Fibroblast of lung (primary cell): ENCODE measurements at regions not wholly inside any gene's neighbourhood (a gene's known extent, or its start where the extent isn't known, plus 50 kb on each side); places are given as distances from the start of the nearest gene placed in this dataset.

Experiments
- DNase-seq, 2 donors: peaks; one replicate each; pipeline versions ENCODE4 v3.0.0 to v3.0.0-alpha.2; 2010; ENCODE audit warnings: low read depth in 2 of 2
- H2AFZ ChIP-seq: 2 replicates; pipeline ENCODE4 v1.5.1; 2012; ENCODE audit warnings: low read length, control low read depth, inconsistent platforms
- H3K27ac ChIP-seq: 2 replicates; pipeline ENCODE4 v1.5.1; 2011; ENCODE audit warnings: low read length, control low read depth; ENCODE audit not compliant: insufficient read depth
- H3K27me3 ChIP-seq: 2 replicates; pipeline ENCODE4 v1.5.1; 2011; ENCODE audit warnings: mild to moderate bottlenecking, low read length; ENCODE audit not compliant: control insufficient read depth, insufficient read depth
- H3K36me3 ChIP-seq: 2 replicates; pipeline ENCODE4 v1.5.1; 2011; ENCODE audit warnings: low read length; ENCODE audit not compliant: control insufficient read depth, insufficient read depth
- H3K4me1 ChIP-seq: 2 replicates; pipeline ENCODE4 v1.5.1; 2011; ENCODE audit warnings: low read length; ENCODE audit not compliant: control insufficient read depth, insufficient read depth; ENCODE audit errors: extremely low read depth
- H3K4me2 ChIP-seq: 2 replicates; pipeline ENCODE4 v1.5.1; 2011; ENCODE audit warnings: low read length, control low read depth; ENCODE audit not compliant: insufficient read depth; ENCODE audit errors: extremely low read depth
- H3K4me3 ChIP-seq, 4 experiments: fragments of 200-600 bp in 1 of 4; sonication (generic) in 1 of 4; replicated peaks in 1 of 4; 2 replicates each; pipeline ENCODE4 v1.5.1; 2011 to 2016; ENCODE audit warnings: low read length in 4 of 4, low read depth in 3 of 4, mild to moderate bottlenecking in 3 of 4, control low read depth in 2 of 4, inconsistent platforms in 1 of 4, mixed read lengths in 1 of 4; ENCODE audit not compliant: insufficient read depth in 1 of 4; ENCODE audit errors: control extremely low read depth in 1 of 4
- H3K79me2 ChIP-seq: 2 replicates; pipeline ENCODE4 v1.5.1; 2012; ENCODE audit warnings: mild to moderate bottlenecking, low read length, inconsistent platforms; ENCODE audit not compliant: control insufficient read depth, insufficient read depth
- H3K9ac ChIP-seq: 2 replicates; pipeline ENCODE4 v1.5.1; 2011; ENCODE audit warnings: mild to moderate bottlenecking, low read length, control low read depth; ENCODE audit not compliant: insufficient read depth
- H3K9me3 ChIP-seq: 2 replicates; pipeline ENCODE4 v1.5.1; 2012; ENCODE audit warnings: low read depth, low read length; ENCODE audit not compliant: control insufficient read depth, insufficient read depth
- H4K20me1 ChIP-seq: 2 replicates; pipeline ENCODE4 v1.5.1; 2011; ENCODE audit warnings: low read length; ENCODE audit not compliant: control insufficient read depth, insufficient read depth; ENCODE audit errors: extremely low read depth
- CTCF ChIP-seq, 2 donors: IDR thresholded peaks in 1 of 2; conservative IDR thresholded peaks in 1 of 2; 1 replicate in 1 of 2; 2 replicates in 1 of 2; pipeline ENCODE4 v1.5.1; 2011 to 2012; ENCODE audit warnings: low read length in 2 of 2, control low read depth in 1 of 2, inconsistent platforms in 1 of 2, low read depth in 1 of 2, mild to moderate bottlenecking in 1 of 2
- EZH2 ChIP-seq: IDR thresholded peaks from 2 replicates; pipeline ENCODE4 v1.5.1; 2012; ENCODE audit warnings: low read length, control low read depth, mild to moderate bottlenecking; ENCODE audit errors: missing control alignments

GRCh38 chr10:130707389-130707979 lies 571.3 kb downstream of the GLRX3 start:
- H3K27me3 ChIP-seq, result no peaks in the 10 kb centered on the region
- H2AFZ ChIP-seq, result no peak overlapping the region
- no peak overlapping the region for H3K4me2 ChIP-seq
- H3K9me3 ChIP-seq, result no peaks in the 10 kb centered on the region
- no peaks in the 10 kb centered on the region for H3K36me3 ChIP-seq
- no peaks in the 10 kb centered on the region for H4K20me1 ChIP-seq
- TF ChIP-seq EZH2 (no peak), CTCF (conservative IDR thresholded peaks at IDR 0.05 in 1 of 2, IDR thresholded peaks at IDR 0.05 in 1 of 2; ENCODE audit: low read depth in 1 of 2, low read length in 2 of 2) (no peak)
- H3K4me1 ChIP-seq, result no peaks in the 10 kb centered on the region
- H3K9ac ChIP-seq, result no peak overlapping the region
- H3K27ac ChIP-seq, result no peak overlapping the region
- no peaks in the 10 kb centered on the region for H3K79me2 ChIP-seq
- no peak overlapping the region for H3K4me3 ChIP-seq
- no peak for DNase-seq

GRCh38 chr10:130708465-130709070 lies 572.4 kb downstream of the GLRX3 start:
- no peaks in the 10 kb centered on the region for H3K36me3 ChIP-seq
- no peak overlapping the region for H3K4me2 ChIP-seq
- no peaks in the 10 kb centered on the region for H3K4me1 ChIP-seq
- no peaks in the 10 kb centered on the region for H3K27me3 ChIP-seq
- DNase-seq, result no peak
- H3K9ac ChIP-seq, result no peak overlapping the region
- no peak overlapping the region for H3K4me3 ChIP-seq
- H2AFZ ChIP-seq, result no peak overlapping the region
- H3K9me3 ChIP-seq, result no peaks in the 10 kb centered on the region
- H4K20me1 ChIP-seq, result no peaks in the 10 kb centered on the region
- H3K27ac ChIP-seq, result no peak overlapping the region
- TF ChIP-seq CTCF (conservative IDR thresholded peaks at IDR 0.05 in 1 of 2, IDR thresholded peaks at IDR 0.05 in 1 of 2; ENCODE audit: low read depth in 1 of 2, low read length in 2 of 2), result no peak
- no peaks in the 10 kb centered on the region for H3K79me2 ChIP-seq

- H4K20me1 ChIP-seq, result no peaks in the 10 kb centered on the region
- H3K4me1 ChIP-seq, result no peaks in the 10 kb centered on the region
- H3K4me3 ChIP-seq, result no peak overlapping the region
- no peaks in the 10 kb centered on the region for H3K79me2 ChIP-seq
- DNase-seq, result no peak
- no peak overlapping the region for H3K9ac ChIP-seq
- H3K4me2 ChIP-seq, result no peak overlapping the region
- no peaks in the 10 kb centered on the region for H3K27me3 ChIP-seq
- H3K27ac ChIP-seq, result no peak overlapping the region
- no peaks in the 10 kb centered on the region for H3K36me3 ChIP-seq
- TF ChIP-seq CTCF (conservative IDR thresholded peaks at IDR 0.05 in 1 of 2, IDR thresholded peaks at IDR 0.05 in 1 of 2; ENCODE audit: low read depth in 1 of 2, low read length in 2 of 2) (no peak), EZH2 (no peak)
- no peak overlapping the region for H2AFZ ChIP-seq
- no peaks in the 10 kb centered on the region for H3K9me3 ChIP-seq
These were observed 573.2 kb downstream of the GLRX3 start for GRCh38 chr10:130709415-130709814.
